K562 (cell line): ENCODE measurements at regions not wholly inside any gene's neighbourhood (a gene's known extent, or its start where the extent isn't known, plus 50 kb on each side); places are given as distances from the start of the nearest gene placed in this dataset.

Source experiments
- BCL6 ChIP-seq: fragments of 250-450 bp; sonication (Bioruptor Pico); IDR thresholded peaks from 2 replicates; pipeline ENCODE4 v1.4.0; 2020
- BCLAF1 ChIP-seq, 2 experiments: fragments of 450-650 bp in 1 of 2; IDR thresholded peaks; 2 replicates each; pipeline ENCODE4 v1.6.1; 2011 to 2017; ENCODE audit warnings: low read depth in 2 of 2, antibody characterized with exemption in 1 of 2, borderline replicate concordance in 1 of 2, low read length in 1 of 2, mild to moderate bottlenecking in 1 of 2, mixed read lengths in 1 of 2; ENCODE audit not compliant: control insufficient read depth in 1 of 2
- CCAR2 ChIP-seq: fragments of 200-400 bp; formaldehyde crosslinking; IDR thresholded peaks from 2 replicates; pipeline ENCODE4 v1.6.1; 2017; ENCODE audit warnings: mild to moderate bottlenecking, low read depth, low read length
- ETV6 ChIP-seq, 3 experiments: fragments of 150-350 bp in 1 of 3; sonication (generic) in 1 of 3; formaldehyde crosslinking in 1 of 3; IDR thresholded peaks; 2 replicates each; pipeline versions ENCODE4 v1.6.1 to v1.8.0; 2014 to 2022; ENCODE audit warnings: borderline replicate concordance in 2 of 3, low read depth in 2 of 3, antibody characterized with exemption in 1 of 3, low read length in 1 of 3, mild to moderate bottlenecking in 1 of 3, missing genetic modification reagents in 1 of 3
- HDGF ChIP-seq: fragments of 450-650 bp; IDR thresholded peaks from 2 replicates; pipeline ENCODE4 v1.6.1; 2016
- POLR2A ChIP-seq: fragments of 450-650 bp; conservative IDR thresholded peaks from 2 replicates; pipeline ENCODE4 v1.6.1; 2016
- RBM17 ChIP-seq: fragments of 200-400 bp; formaldehyde crosslinking; IDR thresholded peaks from 2 replicates; pipeline ENCODE4 v1.6.1; 2017; ENCODE audit warnings: low read depth, mild to moderate bottlenecking, low read length, borderline replicate concordance
- SETDB1 ChIP-seq: IDR thresholded peaks from one replicate; pipeline ENCODE4 v1.6.1; 2012; ENCODE audit warnings: low read length, control low read depth, inconsistent platforms

- TF ChIP-seq CCAR2 (no peak), BCLAF1 (IDR thresholded peaks at IDR 0.05; ENCODE audit: borderline replicate concordance in 1 of 2, control insufficient read depth in 1 of 2, low read depth in 2 of 2, low read length in 1 of 2) (no peak), RBM17 (no peak), ETV6 (IDR thresholded peaks at IDR 0.05; ENCODE audit: borderline replicate concordance in 1 of 2, low read depth in 2 of 2, low read length in 1 of 2) (no peak), ETV6 (CRISPR knock-in tag; IDR thresholded peaks at IDR 0.05; ENCODE audit: borderline replicate concordance) (no peak), HDGF (no peak), BCL6 (CRISPR knock-in tag) (no peak), POLR2A (no peak), SETDB1 (no peak)
These were observed 189.6 kb upstream of the PARD3B start for GRCh38 chr2:204355688-204356087.
